Stimulated activated CD8-positive, alpha-beta memory T cell treated with anti-CD3 and anti-CD28 coated beads, Interleukin-12 subunit alpha, Interleukin-12 subunit beta, amount 100 ng/mL, for 1 hour (primary cell): ENCODE measurements at regions not wholly inside any gene's neighbourhood (a gene's known extent, or its start where the extent isn't known, plus 50 kb on each side); places are given as distances from the start of the nearest gene placed in this dataset.
A peak's percentile ranks its signal among the peaks of the same experiment; 100 is the strongest.

Experiments used
- DNase-seq: peaks from one replicate; pipeline ENCODE4 v3.0.0-alpha.2; 2020; ENCODE audit warnings: low read depth

- DNase-seq = no peak
Measured at GRCh38 chr18:38963943-38964660, 1398.5 kb upstream of the CELF4 start.

- DNase-seq = no peak
Measured at GRCh38 chr18:38961880-38962279, 1396.3 kb upstream of the CELF4 start.

GRCh38 chr18:38957736-38958135, 1392.1 kb upstream of the CELF4 start:
- DNase-seq = no peak

GRCh38 chr18:38956068-38956467, 1390.5 kb upstream of the CELF4 start:
- DNase-seq = no peak

GRCh38 chr18:38951633-38952032, 1386.0 kb upstream of the CELF4 start:
- no peak for DNase-seq

GRCh38 chr18:38948436-38948835, 1382.8 kb upstream of the CELF4 start:
- DNase-seq = no peak

- no peak for DNase-seq
Measured at GRCh38 chr18:38944446-38945024, 1378.9 kb upstream of the CELF4 start.

GRCh38 chr18:38941711-38942561, 1376.3 kb upstream of the CELF4 start:
- DNase-seq = no peak

GRCh38 chr18:38940863-38941531, 1375.4 kb upstream of the CELF4 start:
- DNase-seq = peak; percentile 20

- no peak for DNase-seq
Measured at GRCh38 chr18:38940475-38940862, 1374.9 kb upstream of the CELF4 start.

GRCh38 chr18:38933910-38934510, 1368.4 kb upstream of the CELF4 start:
- no peak for DNase-seq

- DNase-seq = no peak
Measured at GRCh38 chr18:38933322-38933721, 1367.7 kb upstream of the CELF4 start.

GRCh38 chr18:38932752-38933151, 1367.2 kb upstream of the CELF4 start:
- no peak for DNase-seq

GRCh38 chr18:38931754-38932050, 1366.1 kb upstream of the CELF4 start:
- no peak for DNase-seq

GRCh38 chr18:38930881-38931753, 1365.5 kb upstream of the CELF4 start:
- no peak for DNase-seq

GRCh38 chr18:38923540-38923939, 1357.9 kb upstream of the CELF4 start:
- DNase-seq = no peak

- DNase-seq = no peak
Measured at GRCh38 chr18:38923126-38923525, 1357.5 kb upstream of the CELF4 start.

GRCh38 chr18:38909972-38910371, 1344.4 kb upstream of the CELF4 start:
- DNase-seq = no peak

- DNase-seq = no peak
Measured at GRCh38 chr18:38902796-38903195, 1337.2 kb upstream of the CELF4 start.

GRCh38 chr18:38900445-38900844, 1334.8 kb upstream of the CELF4 start:
- DNase-seq = no peak

- DNase-seq = no peak
Measured at GRCh38 chr18:38900031-38900430, 1334.4 kb upstream of the CELF4 start.
